T-cell (primary cell): ENCODE measurements at regions not wholly inside any gene's neighbourhood (a gene's known extent, or its start where the extent isn't known, plus 50 kb on each side); places are given as distances from the start of the nearest gene placed in this dataset.

Experiments
- ATAC-seq, 4 experiments: fragments of 200-7000 bp in 3 of 4; fragments of 150-1000 bp in 1 of 4; cut with Tn5 transposase; replicated peaks in 1 of 4; 1 replicate in 3 of 4; 2 replicates in 1 of 4; pipeline ENCODE4 v1.10.0; 2021; ENCODE audit warnings: moderate library complexity in 3 of 4, mild to moderate bottlenecking in 2 of 4, moderate number of reproducible peaks in 1 of 4
- CTCF ChIA-PET, 2 donors: fragments of 300-600 bp; sonication (Branson Sonifier 250); formaldehyde crosslinking; loops; one replicate each; lab custom pipeline; 2022; ENCODE audit warnings: antibody characterized with exemption in 2 of 2; lab: Charles Lee
- POLR2A ChIA-PET, 2 donors: fragments of 300-600 bp; sonication (Branson Sonifier 250); formaldehyde crosslinking; loops; one replicate each; lab custom pipeline; 2022; ENCODE audit warnings: antibody characterized with exemption in 2 of 2; lab: Charles Lee
- DNase-seq, 35 experiments: peaks; one replicate each; pipeline versions ENCODE4 v3.0.0 to v3.0.0-alpha.2; 2013 to 2023
- H3K27ac ChIP-seq: one replicate; pipeline ENCODE4 v1.5.1; 2013; ENCODE audit warnings: low read length
- H3K27me3 ChIP-seq, 2 experiments: replicated peaks in 1 of 2; 1 replicate in 1 of 2; 2 replicates in 1 of 2; pipeline versions ENCODE4 v1.6.1 to v1.7.0; 2013; ENCODE audit warnings: low read length in 1 of 2, mixed read lengths in 1 of 2; ENCODE audit not compliant: control insufficient read depth in 2 of 2, insufficient read depth in 2 of 2; ENCODE audit errors: extremely low read depth in 1 of 2
- H3K36me3 ChIP-seq, 2 donors: 1 replicate in 1 of 2; 2 replicates in 1 of 2; pipeline versions ENCODE4 v1.6.1 to v1.7.0; 2013; ENCODE audit warnings: low read length in 1 of 2; ENCODE audit not compliant: control insufficient read depth in 2 of 2, insufficient read depth in 1 of 2; ENCODE audit errors: extremely low read depth in 1 of 2
- H3K4me1 ChIP-seq, 2 experiments: 1 replicate in 1 of 2; 2 replicates in 1 of 2; pipeline versions ENCODE4 v1.6.1 to v1.7.0; 2013; ENCODE audit warnings: low read length in 2 of 2, mixed read lengths in 1 of 2; ENCODE audit not compliant: insufficient read depth in 2 of 2, control insufficient read depth in 1 of 2; ENCODE audit errors: extremely low read depth in 1 of 2
- H3K4me3 ChIP-seq, 2 donors: 1 replicate in 1 of 2; 2 replicates in 1 of 2; pipeline versions ENCODE4 v1.5.1 to v1.7.0; 2013; ENCODE audit warnings: mild to moderate bottlenecking in 2 of 2, low read length in 1 of 2, moderate library complexity in 1 of 2; ENCODE audit not compliant: control insufficient read depth in 1 of 2; ENCODE audit errors: extremely low read depth in 1 of 2
- H3K9me3 ChIP-seq: 2 replicates; pipeline ENCODE4 v1.7.0; 2013
- H3K27ac Mint-ChIP-seq, 2 donors: one replicate each; pipeline ENCODE4 v1.8.0; 2020 to 2021; ENCODE audit warnings: mild to moderate bottlenecking in 2 of 2, mixed read lengths in 2 of 2
- H3K27me3 Mint-ChIP-seq, 2 donors: one replicate each; pipeline ENCODE4 v1.8.0; 2021 to 2022; ENCODE audit warnings: mixed read lengths in 2 of 2
- H3K36me3 Mint-ChIP-seq: one replicate; pipeline ENCODE4 v1.8.0; 2021; ENCODE audit warnings: mixed read lengths
- H3K4me1 Mint-ChIP-seq, 3 donors: one replicate each; pipeline ENCODE4 v1.8.0; 2020 to 2022; ENCODE audit warnings: mixed read lengths in 3 of 3, mild to moderate bottlenecking in 1 of 3
- H3K4me3 Mint-ChIP-seq, 3 donors: one replicate each; pipeline ENCODE4 v1.8.0; 2020 to 2022; ENCODE audit warnings: mild to moderate bottlenecking in 3 of 3, mixed read lengths in 3 of 3, moderate library complexity in 3 of 3
- H3K9me3 Mint-ChIP-seq, 3 donors: one replicate each; pipeline ENCODE4 v1.8.0; 2020 to 2022; ENCODE audit warnings: mixed read lengths in 3 of 3
- WGBS: methylation state at CpG from one replicate; pipeline ENCODE4 v1.1.5; 2013; ENCODE audit warnings: missing lambda C conversion rate; ENCODE audit not compliant: insufficient coverage; 5-methylcytosine and 5-hydroxymethylcytosine counted together

GRCh38 chr16:79982862-79983261, 382.3 kb upstream of the MAF start:
- Histone ChIP-seq H3K36me3 (no peaks in the 10 kb centered on the region), H3K4me1 (no peaks in the 10 kb centered on the region), H3K9me3 (no peaks in the 10 kb centered on the region), H3K4me3 (no peak overlapping the region), H3K27ac (no peak overlapping the region), H3K27me3 (peaks cover 0 to 3% of the 10 kb centered on the region in 2 experiments)
- no CpG with 5 or more reads among the region's 2 CpGs for WGBS
- ATAC-seq, result no peak
- no peak overlapping the region for H3K27ac Mint-ChIP-seq
- H3K36me3 Mint-ChIP-seq, result no peaks in the 10 kb centered on the region
- no peaks in the 10 kb centered on the region for H3K9me3 Mint-ChIP-seq
- ChIA-PET CTCF (no interaction called here), POLR2A (no interaction called here)
- no peaks in the 10 kb centered on the region for H3K27me3 Mint-ChIP-seq
- H3K4me1 Mint-ChIP-seq, result no peaks in the 10 kb centered on the region
- no peak for DNase-seq
- H3K4me3 Mint-ChIP-seq, result no peak overlapping the region

- ChIA-PET CTCF (no interaction called here), POLR2A (no interaction called here)
- H3K36me3 Mint-ChIP-seq, result no peaks in the 10 kb centered on the region
- H3K9me3 Mint-ChIP-seq, result no peaks in the 10 kb centered on the region
- no peak overlapping the region for H3K4me3 Mint-ChIP-seq
- no peaks in the 10 kb centered on the region for H3K27me3 Mint-ChIP-seq
- Histone ChIP-seq H3K4me3 (no peak overlapping the region), H3K4me1 (no peaks in the 10 kb centered on the region), H3K27ac (no peak overlapping the region), H3K36me3 (no peaks in the 10 kb centered on the region), H3K9me3 (no peaks in the 10 kb centered on the region), H3K27me3 (peaks cover 0 to 3% of the 10 kb centered on the region in 2 experiments)
- ATAC-seq, result no peak
- WGBS, result 75% methylated on average over 1 of the region's 4 CpGs
- DNase-seq, result no peak
- H3K4me1 Mint-ChIP-seq, result no peaks in the 10 kb centered on the region
- no peak overlapping the region for H3K27ac Mint-ChIP-seq
Measured at GRCh38 chr16:79982361-79982760, 381.8 kb upstream of the MAF start.

GRCh38 chr16:79981814-79982213, 381.3 kb upstream of the MAF start:
- POLR2A ChIA-PET, result no interaction called here
- Mint-ChIP-seq H3K4me1 (no peaks in the 10 kb centered on the region), H3K4me3 (no peak overlapping the region), H3K9me3 (no peaks in the 10 kb centered on the region), H3K27me3 (no peaks in the 10 kb centered on the region), H3K36me3 (no peaks in the 10 kb centered on the region), H3K27ac (no peak overlapping the region)
- Histone ChIP-seq H3K27ac (no peak overlapping the region), H3K27me3 (peaks cover 0 to 3% of the 10 kb centered on the region in 2 experiments), H3K4me3 (no peak overlapping the region), H3K9me3 (no peaks in the 10 kb centered on the region), H3K4me1 (no peaks in the 10 kb centered on the region), H3K36me3 (no peaks in the 10 kb centered on the region)
- CTCF ChIA-PET, result no interaction called here
- 85% methylated on average over 4 of the region's 4 CpGs for WGBS
- ATAC-seq (no peak), DNase-seq (no peak)

GRCh38 chr16:79980650-79981521, 380.3 kb upstream of the MAF start:
- H3K27me3 Mint-ChIP-seq, result peaks cover 0 to 2% of the 10 kb centered on the region in 2 donors
- H3K4me1 Mint-ChIP-seq, result no peaks in the 10 kb centered on the region
- H3K9me3 ChIP-seq, result no peaks in the 10 kb centered on the region
- WGBS, result 97% methylated on average over 8 of the region's 11 CpGs
- no peaks in the 10 kb centered on the region for H3K4me1 ChIP-seq
- no peak for DNase-seq
- ChIA-PET POLR2A (no interaction called here), CTCF (no interaction called here)
- no peaks in the 10 kb centered on the region for H3K9me3 Mint-ChIP-seq
- no peak overlapping the region for H3K27ac ChIP-seq
- H3K36me3 Mint-ChIP-seq, result no peaks in the 10 kb centered on the region
- no peak overlapping the region for H3K27ac Mint-ChIP-seq
- H3K4me3 Mint-ChIP-seq, result no peak overlapping the region
- ATAC-seq, result no peak
- H3K27me3 ChIP-seq, result peaks cover 0 to 3% of the 10 kb centered on the region in 2 experiments
- H3K4me3 ChIP-seq, result no peak overlapping the region
- H3K36me3 ChIP-seq, result no peaks in the 10 kb centered on the region

GRCh38 chr16:79977940-79978836, 377.7 kb upstream of the MAF start:
- ChIA-PET POLR2A (no interaction called here), CTCF (no interaction called here)
- Histone ChIP-seq H3K27ac (no peak overlapping the region), H3K27me3 (peaks cover 0 to under 1% of the 10 kb centered on the region in 2 experiments), H3K4me3 (no peak overlapping the region), H3K36me3 (no peaks in the 10 kb centered on the region), H3K4me1 (no peaks in the 10 kb centered on the region), H3K9me3 (no peaks in the 10 kb centered on the region)
- Mint-ChIP-seq H3K4me3 (no peak overlapping the region), H3K36me3 (no peaks in the 10 kb centered on the region), H3K27me3 (peaks cover 0 to 2% of the 10 kb centered on the region in 2 donors), H3K9me3 (no peaks in the 10 kb centered on the region), H3K27ac (no peak overlapping the region), H3K4me1 (no peaks in the 10 kb centered on the region)
- DNase-seq (no peak), ATAC-seq (no peak)
- 67% methylated on average over 1 of the region's 9 CpGs for WGBS

GRCh38 chr16:79973320-79973719, 372.8 kb upstream of the MAF start:
- no peaks in the 10 kb centered on the region for H3K36me3 Mint-ChIP-seq
- Histone ChIP-seq H3K27ac (no peak overlapping the region), H3K4me3 (no peak overlapping the region), H3K27me3 (no peaks in the 10 kb centered on the region), H3K9me3 (no peaks in the 10 kb centered on the region), H3K4me1 (no peaks in the 10 kb centered on the region), H3K36me3 (no peaks in the 10 kb centered on the region)
- no peak for DNase-seq
- POLR2A ChIA-PET, result no interaction called here
- WGBS, result no CpG with 5 or more reads among the region's 2 CpGs
- H3K4me3 Mint-ChIP-seq, result no peak overlapping the region
- H3K27me3 Mint-ChIP-seq, result peaks cover 2 to 5% of the 10 kb centered on the region in 2 donors
- no peak overlapping the region for H3K27ac Mint-ChIP-seq
- H3K4me1 Mint-ChIP-seq, result no peaks in the 10 kb centered on the region
- H3K9me3 Mint-ChIP-seq, result no peaks in the 10 kb centered on the region
- CTCF ChIA-PET, result no interaction called here
- no peak for ATAC-seq
